ENCODE measurements at regions not wholly inside any gene's neighbourhood (a gene's known extent, or its start where the extent isn't known, plus 50 kb on each side); places are given as distances from the start of the nearest gene placed in this dataset.
A peak's percentile ranks its signal among the peaks of the same experiment; 100 is the strongest.

GRCh38 chr3:31161889-31162288, 267.4 kb upstream of the GADL1 start:
- Histone ChIP-seq H3K4me3 (no peak overlapping the region), H3K27ac (no peak overlapping the region), H3K27me3 (no peaks in the 10 kb centered on the region), H3K36me3 (no peaks in the 10 kb centered on the region), H3K4me1 (peaks cover 0 to 22% (median 6%) of the 10 kb centered on the region in 4 donors), H3K9me3 (no peaks in the 10 kb centered on the region)
- no peak for DNase-seq (ENCODE audit: low spot score in 2 of 2)
- TF ChIP-seq CTCF (IDR thresholded peaks at IDR 0.05) (no peak), POLR2A (IDR thresholded peaks at IDR 0.05) (no peak), EP300 (IDR thresholded peaks at IDR 0.05) (no peak)

- peaks cover 0 to 24% (median 6%) of the 10 kb centered on the region in 4 donors for H3K4me1 ChIP-seq
- H3K36me3 ChIP-seq = no peaks in the 10 kb centered on the region
- H3K4me3 ChIP-seq = no peak overlapping the region
- no peak for DNase-seq (ENCODE audit: low spot score in 2 of 2)
- no peak for TF ChIP-seq EP300 (IDR thresholded peaks at IDR 0.05)
- TF ChIP-seq CTCF (IDR thresholded peaks at IDR 0.05) = no peak
- no peak for TF ChIP-seq POLR2A (IDR thresholded peaks at IDR 0.05)
- no peaks in the 10 kb centered on the region for H3K27me3 ChIP-seq
- no peaks in the 10 kb centered on the region for H3K9me3 ChIP-seq
- 83 to 84% methylated on average over 2 of the region's 2 CpGs for WGBS, 2 donors
- H3K27ac ChIP-seq = peak overlapping the region in 1 of 4 donors; percentile 35
Measured at GRCh38 chr3:31164381-31164780, 269.9 kb upstream of the GADL1 start.

GRCh38 chr3:31165399-31165860, 271.0 kb upstream of the GADL1 start:
- no peak for TF ChIP-seq CTCF (IDR thresholded peaks at IDR 0.05)
- Histone ChIP-seq H3K27ac (peak overlapping the region in 2 of 4 donors; percentile 0 to 67), H3K4me1 (peaks cover 0 to 24% (median 6%) of the 10 kb centered on the region in 4 donors), H3K9me3 (no peaks in the 10 kb centered on the region), H3K4me3 (no peak overlapping the region), H3K27me3 (no peaks in the 10 kb centered on the region), H3K36me3 (no peaks in the 10 kb centered on the region)
- WGBS, 2 donors = 44 to 49% methylated on average over 8 of the region's 8 CpGs
- no peak for DNase-seq (ENCODE audit: low spot score in 2 of 2)

- DNase-seq (ENCODE audit: low spot score in 2 of 2) = no peak
- no peaks in the 10 kb centered on the region for H3K9me3 ChIP-seq
- H3K27me3 ChIP-seq = no peaks in the 10 kb centered on the region
- peak overlapping the region in 2 of 4 donors; percentile 0 to 67 for H3K27ac ChIP-seq
- H3K36me3 ChIP-seq = no peaks in the 10 kb centered on the region
- 10 to 12% methylated on average over 4 of the region's 4 CpGs for WGBS, 2 donors
- peaks cover 0 to 24% (median 6%) of the 10 kb centered on the region in 4 donors for H3K4me1 ChIP-seq
- H3K4me3 ChIP-seq = no peak overlapping the region
- no peak for TF ChIP-seq POLR2A (IDR thresholded peaks at IDR 0.05)
- no peak for TF ChIP-seq CTCF (IDR thresholded peaks at IDR 0.05)
- TF ChIP-seq EP300 (IDR thresholded peaks at IDR 0.05) = no peak
Measured at GRCh38 chr3:31166249-31166885, 271.9 kb upstream of the GADL1 start.

GRCh38 chr3:31167666-31168065, 273.2 kb upstream of the GADL1 start:
- no peak for DNase-seq (ENCODE audit: low spot score in 2 of 2)
- WGBS, 2 donors = 96% methylated on average over 3 of the region's 3 CpGs
- H3K27ac ChIP-seq = peak overlapping the region in 1 of 4 donors; percentile 0
- H3K36me3 ChIP-seq = no peaks in the 10 kb centered on the region
- TF ChIP-seq EP300 (IDR thresholded peaks at IDR 0.05) (no peak), CTCF (IDR thresholded peaks at IDR 0.05) (no peak), POLR2A (IDR thresholded peaks at IDR 0.05) (no peak)
- peaks cover 0 to 24% (median 6%) of the 10 kb centered on the region in 4 donors for H3K4me1 ChIP-seq
- H3K9me3 ChIP-seq = no peaks in the 10 kb centered on the region
- no peak overlapping the region for H3K4me3 ChIP-seq
- no peaks in the 10 kb centered on the region for H3K27me3 ChIP-seq
